Right lobe of liver (tissue), 4 donors: ENCODE measurements at regions not wholly inside any gene's neighbourhood (a gene's known extent, or its start where the extent isn't known, plus 50 kb on each side); places are given as distances from the start of the nearest gene placed in this dataset.

Source experiments
- CTCF ChIP-seq, 4 donors: fragments of 200-600 bp in 3 of 4; fragments of 450-650 bp in 1 of 4; IDR thresholded peaks; one replicate each; pipeline versions ENCODE4 v1.5.1 to v1.8.0; 2016 to 2022; ENCODE audit warnings: antibody characterized with exemption in 4 of 4, mild to moderate bottlenecking in 2 of 4
- POLR2A ChIP-seq: fragments of 450-650 bp; IDR thresholded peaks from one replicate; pipeline ENCODE4 v1.6.1; 2017; ENCODE audit warnings: antibody characterized with exemption, mild to moderate bottlenecking
- donor health status: DM: no; HTN: no; CAD: no.
- donor health status: DM: no; HTN: no; CAD: no.
- donor health status: DM: no; HTN: yes; CAD: no.

- no peak for TF ChIP-seq POLR2A
- TF ChIP-seq CTCF (IDR thresholded peaks at IDR 0.05): no peak
Measured at GRCh38 chr5:173435447-173435846, 107.2 kb upstream of the STC2 start.
